HG03571 (cell line): ENCODE measurements at regions not wholly inside any gene's neighbourhood (a gene's known extent, or its start where the extent isn't known, plus 50 kb on each side); places are given as distances from the start of the nearest gene placed in this dataset.
A peak's percentile ranks its signal among the peaks of the same experiment; 100 is the strongest.

ENCODE experiments used
- ATAC-seq: cut with Tn5 transposase; IDR thresholded peaks from one replicate; pipeline ENCODE4 v1.9.1; 2021; ENCODE audit not compliant: unreplicated experiment

- ATAC-seq, result no peak
Observed at GRCh38 chr11:32003335-32003734, 87.5 kb upstream of the RCN1 start.

GRCh38 chr11:32002311-32002710, 88.6 kb upstream of the RCN1 start:
- ATAC-seq, result no peak

GRCh38 chr11:31997955-31998354, 92.9 kb upstream of the RCN1 start:
- ATAC-seq, result no peak

- no peak for ATAC-seq
Observed at GRCh38 chr11:31996159-31996881, 94.6 kb upstream of the RCN1 start.

- ATAC-seq, result peak; percentile 67
Observed at GRCh38 chr11:31995525-31996094, 95.3 kb upstream of the RCN1 start.

GRCh38 chr11:31995032-31995431, 95.8 kb upstream of the RCN1 start:
- no peak for ATAC-seq

GRCh38 chr11:31987118-31988005, 103.5 kb upstream of the RCN1 start:
- ATAC-seq, result no peak

GRCh38 chr11:31986201-31986889, 104.5 kb upstream of the RCN1 start:
- ATAC-seq, result no peak

GRCh38 chr11:31981457-31981856, 109.4 kb upstream of the RCN1 start:
- ATAC-seq, result no peak

GRCh38 chr11:31977343-31977742, 113.5 kb upstream of the RCN1 start:
- ATAC-seq, result no peak

GRCh38 chr11:31974366-31975136, 116.3 kb upstream of the RCN1 start:
- ATAC-seq, result no peak

- ATAC-seq, result no peak
Observed at GRCh38 chr11:31973172-31973571, 117.7 kb upstream of the RCN1 start.

- ATAC-seq, result no peak
Observed at GRCh38 chr11:31972623-31973022, 118.3 kb upstream of the RCN1 start.

- ATAC-seq, result no peak
Observed at GRCh38 chr11:31969359-31969702, 121.5 kb upstream of the RCN1 start.

- ATAC-seq, result no peak
Observed at GRCh38 chr11:31968461-31969358, 122.2 kb upstream of the RCN1 start.

GRCh38 chr11:31967404-31968130, 123.3 kb upstream of the RCN1 start:
- ATAC-seq, result no peak

GRCh38 chr11:31966846-31967245, 124.0 kb upstream of the RCN1 start:
- no peak for ATAC-seq

- ATAC-seq, result no peak
Observed at GRCh38 chr11:31964181-31964580, 126.7 kb upstream of the RCN1 start.

GRCh38 chr11:31960126-31960525, 130.7 kb upstream of the RCN1 start:
- ATAC-seq, result no peak
